WTC11 (cell line): ENCODE measurements at regions not wholly inside any gene's neighbourhood (a gene's known extent, or its start where the extent isn't known, plus 50 kb on each side); places are given as distances from the start of the nearest gene placed in this dataset.

Experiments used
- ATAC-seq: fragments of 200-7000 bp; cut with Tn5 transposase; 2 replicates; pipeline ENCODE4 v1.10.0; 2021; ENCODE audit warnings: mild to moderate bottlenecking, moderate library complexity
- CTCF ChIA-PET: fragments of 300-600 bp; sonication (Branson Sonifier 250); formaldehyde crosslinking; loops from one replicate; lab custom pipeline; 2021; ENCODE audit warnings: antibody characterized with exemption; lab: Charles Lee
- POLR2A ChIA-PET: fragments of 350-600 bp; sonication (Branson Sonifier 250); formaldehyde crosslinking; loops from one replicate; lab custom pipeline; 2021; ENCODE audit warnings: antibody characterized with exemption; lab: Charles Lee
- DNase-seq: peaks from one replicate; pipeline ENCODE4 v3.0.0; 2021; ENCODE audit warnings: low spot score
- H3K27ac Mint-ChIP-seq: 2 replicates; pipeline ENCODE4 v1.8.0; 2021; ENCODE audit warnings: mixed read lengths
- H3K27me3 Mint-ChIP-seq: 2 replicates; pipeline ENCODE4 v1.8.0; 2021; ENCODE audit warnings: low read depth, mild to moderate bottlenecking, moderate library complexity, mixed read lengths
- H3K36me3 Mint-ChIP-seq: 2 replicates; pipeline ENCODE4 v1.8.0; 2021; ENCODE audit warnings: mixed read lengths
- H3K4me1 Mint-ChIP-seq: 2 replicates; pipeline ENCODE4 v1.8.0; 2022; ENCODE audit warnings: mixed read lengths
- H3K4me3 Mint-ChIP-seq: 2 replicates; pipeline ENCODE4 v1.8.0; 2021; ENCODE audit warnings: mild to moderate bottlenecking, moderate library complexity, mixed read lengths
- H3K9me3 Mint-ChIP-seq: 2 replicates; pipeline ENCODE4 v1.8.0; 2021; ENCODE audit warnings: mixed read lengths
- CTCF ChIP-seq: fragments of 200-600 bp; IDR thresholded peaks from 2 replicates; pipeline ENCODE4 v1.8.0; 2022; ENCODE audit warnings: antibody characterized with exemption
- E2F5 ChIP-seq: sonication (generic); formaldehyde crosslinking; IDR thresholded peaks from 2 replicates; pipeline ENCODE4 v1.8.1; 2022; ENCODE audit warnings: mild to moderate bottlenecking, moderate library complexity, missing genetic modification reagents
- FOXK1 ChIP-seq: sonication (generic); formaldehyde crosslinking; IDR thresholded peaks from 2 replicates; pipeline ENCODE4 v1.8.0; 2022; ENCODE audit warnings: mild to moderate bottlenecking, moderate library complexity, missing genetic modification reagents
- FOXP4 ChIP-seq: sonication (generic); formaldehyde crosslinking; IDR thresholded peaks from 2 replicates; pipeline ENCODE4 v1.8.0; 2022; ENCODE audit warnings: mild to moderate bottlenecking, missing genetic modification reagents
- NR1H2 ChIP-seq: sonication (generic); formaldehyde crosslinking; IDR thresholded peaks from 2 replicates; pipeline ENCODE4 v1.9.0; 2021; ENCODE audit warnings: mild to moderate bottlenecking, moderate library complexity, missing genetic modification reagents
- NR3C1 ChIP-seq: sonication (generic); formaldehyde crosslinking; conservative IDR thresholded peaks from 2 replicates; pipeline ENCODE4 v1.8.1; 2023; ENCODE audit warnings: low read depth, mild to moderate bottlenecking, missing genetic modification reagents
- SMAD4 ChIP-seq: sonication (generic); formaldehyde crosslinking; IDR thresholded peaks from 2 replicates; pipeline ENCODE4 v1.8.0; 2022; ENCODE audit warnings: mild to moderate bottlenecking, missing genetic modification reagents
- TP53 ChIP-seq: sonication (generic); formaldehyde crosslinking; IDR thresholded peaks from 2 replicates; pipeline ENCODE4 v1.8.1; 2023; ENCODE audit warnings: mild to moderate bottlenecking, missing genetic modification reagents
- ZMAT4 ChIP-seq: fragments of 250-450 bp; sonication (Bioruptor Pico); IDR thresholded peaks from 2 replicates; pipeline ENCODE4 v1.9.0; 2021; ENCODE audit warnings: mild to moderate bottlenecking
- ZNF281 ChIP-seq: sonication (generic); formaldehyde crosslinking; IDR thresholded peaks from 2 replicates; pipeline ENCODE4 v1.8.0; 2023; ENCODE audit warnings: mild to moderate bottlenecking, missing genetic modification reagents

GRCh38 chr12:30806989-30807694 lies 52.4 kb upstream of the CAPRIN2 start:
- H3K4me1 Mint-ChIP-seq, result peaks cover 27% of the 10 kb centered on the region
- H3K36me3 Mint-ChIP-seq, result peaks cover 28% of the 10 kb centered on the region
- peak; percentile 90 for ATAC-seq
- DNase-seq, result peak; percentile 37
- ChIA-PET POLR2A (no interaction called here), CTCF (interaction anchor here (0.6 to 2.3 kb wide), 8 partner anchors 11 to 558 kb away, joined by 3 to 20 read pairs (median 4); partner anchors contain the start of gene CAPRIN2)
- no peak for TF ChIP-seq FOXK1 (CRISPR knock-in tag)
- peak; percentile 47; the same call in 1 of the 2 replicates for TF ChIP-seq CTCF
- TF ChIP-seq ZNF281 (CRISPR knock-in tag), result no peak
- TF ChIP-seq FOXP4 (CRISPR knock-in tag), result no peak
- peaks cover 34% of the 10 kb centered on the region for H3K27me3 Mint-ChIP-seq
- H3K9me3 Mint-ChIP-seq, result peaks cover 21% of the 10 kb centered on the region
- H3K27ac Mint-ChIP-seq, result no peak overlapping the region
- 0 out of 2 replicates have a peak overlapping the region, but pooled peaks have one; percentile 10 for H3K4me3 Mint-ChIP-seq

GRCh38 chr12:30805959-30806358 lies 51.2 kb upstream of the CAPRIN2 start:
- Mint-ChIP-seq H3K4me3 (no peak overlapping the region), H3K36me3 (peaks cover 38% of the 10 kb centered on the region), H3K27me3 (peaks cover 34% of the 10 kb centered on the region), H3K27ac (no peak overlapping the region), H3K4me1 (peaks cover 27% of the 10 kb centered on the region), H3K9me3 (peaks cover 21% of the 10 kb centered on the region)
- ChIA-PET POLR2A (interaction anchor here (0.7 to 1.5 kb wide), 3 partner anchors 10 to 1748 kb away, joined by 3 to 6 read pairs (median 3); partner anchors contain the start of gene CAPRIN2), CTCF (interaction anchor here (1.3 to 2.3 kb wide), 3 partner anchors 10 to 62 kb away, joined by 4 to 20 read pairs (median 6); no protein-coding TSS in a partner anchor)
- no peak for DNase-seq
- ATAC-seq, result peak; percentile 76
- TF ChIP-seq FOXK1 (CRISPR knock-in tag) (no peak), SMAD4 (CRISPR knock-in tag) (no peak), NR3C1 (CRISPR knock-in tag) (no peak), NR1H2 (CRISPR knock-in tag) (no peak), TP53 (no peak), E2F5 (no peak), ZMAT4 (CRISPR knock-in tag) (peak; percentile 87; the same call in 1 of the 2 replicates)
